ENCODE measurements at regions not wholly inside any gene's neighbourhood (a gene's known extent, or its start where the extent isn't known, plus 50 kb on each side); places are given as distances from the start of the nearest gene placed in this dataset.

GRCh38 chr6:15088904-15089568 is 156.8 kb upstream of the JARID2 start:
- H3K27ac ChIP-seq (replicated peaks in 1 of 4) = no peak overlapping the region
- DNase-seq (ENCODE audit: extremely low spot score) = no peak
- TF ChIP-seq EP300 (IDR thresholded peaks at IDR 0.05) = no peak
- TF ChIP-seq POLR2AphosphoS5 (IDR thresholded peaks at IDR 0.05) = no peak
- TF ChIP-seq CTCF (IDR thresholded peaks at IDR 0.05) = no peak
- TF ChIP-seq POLR2A (IDR thresholded peaks at IDR 0.05; ENCODE audit: low read depth) = no peak
- no peak overlapping the region for H3K4me3 ChIP-seq
- WGBS = 74% methylated on average over 7 of the region's 7 CpGs
- H3K9me3 ChIP-seq = no peaks in the 10 kb centered on the region
- H3K4me1 ChIP-seq = no peaks in the 10 kb centered on the region
- intact Hi-C loops (cut with DNase I) = no loop called here
- no peaks in the 10 kb centered on the region for H3K36me3 ChIP-seq
- H3K27me3 ChIP-seq = no peaks in the 10 kb centered on the region

GRCh38 chr6:15089569-15090144 is 156.2 kb upstream of the JARID2 start:
- Histone ChIP-seq H3K27ac (replicated peaks in 1 of 4) (no peak overlapping the region), H3K9me3 (no peaks in the 10 kb centered on the region), H3K4me3 (no peak overlapping the region), H3K27me3 (no peaks in the 10 kb centered on the region), H3K4me1 (no peaks in the 10 kb centered on the region), H3K36me3 (no peaks in the 10 kb centered on the region)
- WGBS = 74% methylated on average over 10 of the region's 10 CpGs
- intact Hi-C loops (cut with DNase I) = no loop called here
- DNase-seq (ENCODE audit: extremely low spot score) = no peak
- no peak for TF ChIP-seq CTCF (IDR thresholded peaks at IDR 0.05)
- TF ChIP-seq POLR2AphosphoS5 (IDR thresholded peaks at IDR 0.05) = no peak
- no peak for TF ChIP-seq EP300 (IDR thresholded peaks at IDR 0.05)
- TF ChIP-seq POLR2A (IDR thresholded peaks at IDR 0.05; ENCODE audit: low read depth) = no peak

GRCh38 chr6:15090145-15090579 is 155.7 kb upstream of the JARID2 start:
- DNase-seq (ENCODE audit: extremely low spot score) = no peak
- WGBS = 35% methylated on average over 7 of the region's 7 CpGs
- Histone ChIP-seq H3K36me3 (no peaks in the 10 kb centered on the region), H3K27ac (replicated peaks in 1 of 4) (no peak overlapping the region), H3K4me1 (no peaks in the 10 kb centered on the region), H3K9me3 (no peaks in the 10 kb centered on the region), H3K4me3 (no peak overlapping the region), H3K27me3 (no peaks in the 10 kb centered on the region)
- intact Hi-C loops (cut with DNase I) = no loop called here
- TF ChIP-seq CTCF (IDR thresholded peaks at IDR 0.05) = no peak
- TF ChIP-seq POLR2A (IDR thresholded peaks at IDR 0.05; ENCODE audit: low read depth) = no peak
- TF ChIP-seq EP300 (IDR thresholded peaks at IDR 0.05) = no peak
- no peak for TF ChIP-seq POLR2AphosphoS5 (IDR thresholded peaks at IDR 0.05)

GRCh38 chr6:15090745-15091384 is 155.0 kb upstream of the JARID2 start:
- intact Hi-C loops (cut with DNase I) = no loop called here
- Histone ChIP-seq H3K4me1 (no peaks in the 10 kb centered on the region), H3K27me3 (no peaks in the 10 kb centered on the region), H3K9me3 (no peaks in the 10 kb centered on the region), H3K27ac (replicated peaks in 1 of 4) (no peak overlapping the region), H3K36me3 (no peaks in the 10 kb centered on the region), H3K4me3 (no peak overlapping the region)
- no peak for DNase-seq (ENCODE audit: extremely low spot score)
- WGBS = 87% methylated on average over 9 of the region's 9 CpGs
- TF ChIP-seq CTCF (IDR thresholded peaks at IDR 0.05) (no peak), EP300 (IDR thresholded peaks at IDR 0.05) (no peak), POLR2A (IDR thresholded peaks at IDR 0.05; ENCODE audit: low read depth) (no peak), POLR2AphosphoS5 (IDR thresholded peaks at IDR 0.05) (no peak)
